ENCODE measurements at regions not wholly inside any gene's neighbourhood (a gene's known extent, or its start where the extent isn't known, plus 50 kb on each side); places are given as distances from the start of the nearest gene placed in this dataset.
A peak's percentile ranks its signal among the peaks of the same experiment; 100 is the strongest.
"Not testable (repeated sequence)": the region's sequence is repeated elsewhere in the genome, so short reads cannot be mapped to it uniquely, and the experiment has no call there.

DNA sequence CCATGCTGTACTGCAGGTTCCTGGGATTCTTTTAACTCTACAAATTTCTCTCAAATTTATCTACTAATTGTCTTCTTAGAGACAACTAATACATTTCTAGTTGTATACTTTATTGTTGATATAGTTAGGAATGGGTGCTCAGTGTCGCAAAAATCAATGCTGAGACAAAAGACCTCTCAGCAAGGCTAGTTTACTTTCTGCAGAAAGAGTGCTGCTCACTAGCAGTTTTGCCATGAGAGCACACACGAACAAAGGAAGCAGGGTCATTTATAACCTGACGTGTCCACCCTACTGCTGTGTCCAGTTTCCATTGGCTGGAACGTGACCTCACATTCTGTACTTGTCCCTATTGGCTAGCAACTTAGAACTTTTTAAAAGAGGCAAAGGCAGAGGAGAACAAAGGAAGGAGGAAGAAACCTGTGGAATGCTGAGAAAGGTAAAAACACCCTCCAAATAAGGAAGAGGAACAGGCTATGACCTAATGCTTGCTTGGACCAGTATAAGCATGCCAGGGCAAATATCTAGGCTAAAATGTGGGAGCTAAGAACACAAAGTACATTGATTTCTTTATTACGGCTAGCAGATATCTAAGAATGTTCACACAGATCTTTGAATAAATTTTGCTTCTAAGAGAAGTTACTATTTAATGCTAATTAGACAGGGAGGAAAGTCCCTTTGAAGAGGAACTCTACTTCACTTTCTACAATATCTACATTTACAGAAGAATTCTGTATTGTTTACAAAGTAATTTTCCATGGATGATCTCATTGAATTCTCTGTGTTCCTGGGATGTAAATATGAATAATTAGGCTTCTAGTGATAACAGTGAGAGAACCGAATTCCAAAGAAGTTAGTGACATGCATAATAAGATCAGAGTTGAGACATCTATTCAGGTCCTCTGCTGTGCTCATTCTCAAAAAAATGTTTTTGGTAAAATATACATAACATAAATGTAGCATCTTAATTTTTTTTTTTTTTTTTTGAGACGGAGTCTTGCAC is 86.0 kb upstream of the MAP10 start:
- H3K9me3 Mint-ChIP-seq (ENCODE audit: insufficient read depth), result no peaks in the 10 kb centered on the region
- CTCF ChIA-PET, result no interaction called here
- DNase-seq (no peak), ATAC-seq (no peak)
- H3K27ac Mint-ChIP-seq, result no peak overlapping the region
- H3K4me3 Mint-ChIP-seq, result no peak overlapping the region
- peaks cover 2% of the 10 kb centered on the region for H3K27me3 Mint-ChIP-seq (ENCODE audit: low read depth)
- H3K4me1 Mint-ChIP-seq (ENCODE audit: low read depth), result no peaks in the 10 kb centered on the region
- no peaks in the 10 kb centered on the region for H3K36me3 Mint-ChIP-seq (ENCODE audit: low read depth)
- POLR2A ChIA-PET, result no interaction called here

GRCh38 chr1:232722626-232723025 is 82.6 kb upstream of the MAP10 start:
- Mint-ChIP-seq H3K27me3 (ENCODE audit: low read depth) (peaks cover 2% of the 10 kb centered on the region), H3K36me3 (ENCODE audit: low read depth) (no peaks in the 10 kb centered on the region), H3K4me3 (no peak overlapping the region), H3K27ac (no peak overlapping the region), H3K9me3 (ENCODE audit: insufficient read depth) (no peaks in the 10 kb centered on the region), H3K4me1 (ENCODE audit: low read depth) (peaks cover 12% of the 10 kb centered on the region)
- no peak for ATAC-seq
- ChIA-PET CTCF (no interaction called here), POLR2A (no interaction called here)
- no peak for DNase-seq

DNA sequence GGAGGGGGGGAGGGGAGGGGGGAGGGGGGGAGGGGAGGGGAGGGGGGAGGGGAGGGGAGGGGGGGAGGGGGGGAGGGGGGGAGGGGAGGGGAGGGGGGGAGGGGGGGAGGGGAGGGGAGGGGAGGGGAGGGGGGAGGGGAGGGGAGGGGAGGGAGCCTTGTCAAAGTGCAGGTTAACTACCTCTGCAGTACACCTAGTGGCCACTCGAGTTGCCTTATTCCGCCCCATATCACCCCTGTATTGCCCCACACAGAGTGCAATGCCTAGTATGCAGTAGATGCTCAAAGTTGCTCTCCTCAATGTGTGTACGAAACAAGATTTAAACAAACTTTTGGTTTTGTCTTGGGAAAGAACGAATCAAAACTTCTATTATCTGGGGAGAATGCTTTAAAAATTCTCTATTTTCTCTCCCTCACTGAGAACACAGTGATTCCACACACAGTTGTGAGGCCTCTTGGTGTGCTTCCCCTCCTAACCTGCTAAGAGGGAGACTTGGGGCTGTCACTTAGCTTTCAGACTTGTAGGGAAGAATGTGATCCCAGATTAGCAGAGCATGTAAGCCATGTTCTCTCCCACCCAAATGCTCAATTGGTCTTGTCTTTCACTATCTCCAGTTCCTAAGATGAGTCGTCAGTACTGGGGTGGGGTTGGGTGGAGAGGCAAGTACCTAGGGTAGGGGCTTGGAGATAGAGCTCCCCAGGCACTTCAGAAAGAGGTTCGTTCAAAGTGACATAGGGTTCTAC is 79.7 kb upstream of the MAP10 start:
- ATAC-seq, result peak; percentile 75
- H3K27me3 Mint-ChIP-seq (ENCODE audit: low read depth), result peaks cover 4% of the 10 kb centered on the region
- POLR2A ChIA-PET, result no interaction called here
- H3K4me3 Mint-ChIP-seq, result no peak overlapping the region
- CTCF ChIA-PET, result no interaction called here
- DNase-seq, result no peak
- H3K36me3 Mint-ChIP-seq (ENCODE audit: low read depth), result no peaks in the 10 kb centered on the region
- no peak overlapping the region for H3K27ac Mint-ChIP-seq
- peaks cover 12% of the 10 kb centered on the region for H3K4me1 Mint-ChIP-seq (ENCODE audit: low read depth)
- no peaks in the 10 kb centered on the region for H3K9me3 Mint-ChIP-seq (ENCODE audit: insufficient read depth)

- DNase-seq (no peak), ATAC-seq (peak; percentile 20)
- Mint-ChIP-seq H3K4me3 (no peak overlapping the region), H3K4me1 (ENCODE audit: low read depth) (peaks cover 12% of the 10 kb centered on the region), H3K27me3 (ENCODE audit: low read depth) (peaks cover 4% of the 10 kb centered on the region), H3K27ac (no peak overlapping the region), H3K9me3 (ENCODE audit: insufficient read depth) (no peaks in the 10 kb centered on the region), H3K36me3 (ENCODE audit: low read depth) (no peaks in the 10 kb centered on the region)
- ChIA-PET CTCF (no interaction called here), POLR2A (no interaction called here)
Observed at GRCh38 chr1:232726048-232726779, 79.0 kb upstream of the MAP10 start.

GRCh38 chr1:232728507-232729263 is 76.5 kb upstream of the MAP10 start:
- DNase-seq (no peak), ATAC-seq (no peak)
- Mint-ChIP-seq H3K36me3 (ENCODE audit: low read depth) (no peaks in the 10 kb centered on the region), H3K27ac (no peak overlapping the region), H3K27me3 (ENCODE audit: low read depth) (peaks cover 6% of the 10 kb centered on the region), H3K9me3 (ENCODE audit: insufficient read depth) (no peaks in the 10 kb centered on the region), H3K4me3 (no peak overlapping the region), H3K4me1 (ENCODE audit: low read depth) (peaks cover 12% of the 10 kb centered on the region)
- ChIA-PET POLR2A (no interaction called here), CTCF (no interaction called here)

DNA sequence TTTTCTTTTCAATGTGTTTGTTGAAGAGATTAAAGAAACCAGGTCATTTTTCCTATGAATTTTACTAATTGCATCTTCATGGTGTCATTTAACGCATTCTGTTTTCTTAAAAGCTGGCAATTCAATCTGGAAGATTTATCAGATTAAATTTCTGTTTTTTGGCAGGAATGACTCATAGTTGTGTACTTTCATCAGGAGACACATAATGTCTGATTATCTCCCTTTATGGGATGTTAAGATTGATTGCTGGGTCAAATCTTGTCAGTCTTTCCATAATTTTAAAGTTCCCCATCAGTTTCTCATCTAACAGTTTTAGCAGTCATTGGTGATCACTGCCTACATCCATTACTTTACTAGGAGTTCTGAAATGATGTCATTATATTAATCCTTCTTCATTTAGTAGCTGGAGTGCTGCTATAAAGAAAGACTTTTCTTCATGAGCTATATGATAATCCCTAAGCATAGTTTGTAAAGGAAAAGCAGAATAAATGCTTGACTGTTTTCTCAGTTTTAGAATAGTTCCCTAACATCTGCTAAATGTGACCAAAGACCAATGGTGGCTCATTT is 72.8 kb upstream of the MAP10 start:
- Mint-ChIP-seq H3K27me3 (ENCODE audit: low read depth) (peaks cover 8% of the 10 kb centered on the region), H3K9me3 (ENCODE audit: insufficient read depth) (no peaks in the 10 kb centered on the region), H3K4me3 (no peak overlapping the region), H3K27ac (no peak overlapping the region), H3K4me1 (ENCODE audit: low read depth) (peaks cover 5% of the 10 kb centered on the region), H3K36me3 (ENCODE audit: low read depth) (no peaks in the 10 kb centered on the region)
- DNase-seq, result no peak
- ATAC-seq, result no peak
- ChIA-PET CTCF (interaction anchor here (1.3 kb wide), 1 partner anchor 9 kb away, joined by 3 read pairs; no protein-coding TSS in a partner anchor), POLR2A (no interaction called here)

DNA sequence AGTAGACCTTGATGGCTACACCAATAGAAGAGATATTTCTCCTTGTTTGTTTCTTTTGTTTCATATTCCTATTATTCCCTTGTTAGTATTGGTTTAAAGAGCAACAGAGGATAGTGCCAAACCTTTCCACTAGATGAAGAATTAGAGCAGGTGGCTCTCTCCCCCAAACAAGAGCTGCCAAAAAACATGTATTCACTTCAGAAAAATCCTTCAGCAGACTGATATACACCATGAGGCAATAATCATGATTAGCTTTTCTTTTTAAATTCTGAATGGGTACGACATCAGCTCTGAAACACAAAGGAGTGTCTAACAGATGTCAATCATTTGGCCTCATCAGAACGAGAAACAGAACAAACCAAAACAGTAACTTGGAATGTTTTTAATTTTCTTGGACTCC is 67.3 kb upstream of the MAP10 start:
- Mint-ChIP-seq H3K4me1 (ENCODE audit: low read depth) (peaks cover 5% of the 10 kb centered on the region), H3K27ac (no peak overlapping the region), H3K9me3 (ENCODE audit: insufficient read depth) (no peaks in the 10 kb centered on the region), H3K36me3 (ENCODE audit: low read depth) (no peaks in the 10 kb centered on the region), H3K4me3 (no peak overlapping the region), H3K27me3 (ENCODE audit: low read depth) (peaks cover 2% of the 10 kb centered on the region)
- ChIA-PET POLR2A (interaction anchor here (0.6 kb wide), 1 partner anchor 67 kb away, joined by 3 read pairs; the partner anchor contains the start of gene MAP10), CTCF (interaction anchor here (1.1 kb wide), 1 partner anchor 76 kb away, joined by 3 read pairs; no protein-coding TSS in a partner anchor)
- ATAC-seq, result no peak
- DNase-seq, result no peak

DNA sequence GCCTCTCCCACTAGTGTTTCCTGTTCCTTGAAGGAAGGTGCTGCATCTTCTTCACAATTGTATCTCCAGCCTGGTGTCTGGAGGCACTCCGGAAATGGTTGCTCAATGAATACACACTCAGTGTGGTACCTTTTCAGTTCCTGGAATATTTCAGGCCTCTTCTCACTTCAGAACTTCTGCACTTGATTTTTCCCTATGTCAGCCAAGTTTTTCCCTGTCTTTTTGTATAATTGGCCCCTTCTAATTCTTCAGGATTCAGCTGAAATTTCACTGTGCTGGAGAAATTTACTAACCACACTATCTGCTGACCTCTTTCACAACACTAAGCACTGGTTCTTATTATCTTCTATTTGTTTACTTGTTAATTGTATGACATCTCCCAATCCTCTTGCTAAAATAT is 61.2 kb upstream of the MAP10 start:
- H3K4me1 Mint-ChIP-seq (ENCODE audit: low read depth), result no peaks in the 10 kb centered on the region
- no peak overlapping the region for H3K4me3 Mint-ChIP-seq
- ChIA-PET POLR2A (no interaction called here), CTCF (no interaction called here)
- no peaks in the 10 kb centered on the region for H3K36me3 Mint-ChIP-seq (ENCODE audit: low read depth)
- ATAC-seq, result no peak
- no peak for DNase-seq
- H3K9me3 Mint-ChIP-seq (ENCODE audit: insufficient read depth), result peaks cover 3% of the 10 kb centered on the region
- H3K27me3 Mint-ChIP-seq (ENCODE audit: low read depth), result no peaks in the 10 kb centered on the region
- H3K27ac Mint-ChIP-seq, result no peak overlapping the region

GRCh38 chr1:232744847-232745246 is 60.4 kb upstream of the MAP10 start:
- POLR2A ChIA-PET, result no interaction called here
- Mint-ChIP-seq H3K27me3 (ENCODE audit: low read depth) (no peaks in the 10 kb centered on the region), H3K9me3 (ENCODE audit: insufficient read depth) (peaks cover 8% of the 10 kb centered on the region), H3K4me3 (no peak overlapping the region), H3K4me1 (ENCODE audit: low read depth) (no peaks in the 10 kb centered on the region), H3K27ac (no peak overlapping the region), H3K36me3 (ENCODE audit: low read depth) (no peaks in the 10 kb centered on the region)
- no peak for ATAC-seq
- no peak for DNase-seq
- CTCF ChIA-PET, result no interaction called here

DNA sequence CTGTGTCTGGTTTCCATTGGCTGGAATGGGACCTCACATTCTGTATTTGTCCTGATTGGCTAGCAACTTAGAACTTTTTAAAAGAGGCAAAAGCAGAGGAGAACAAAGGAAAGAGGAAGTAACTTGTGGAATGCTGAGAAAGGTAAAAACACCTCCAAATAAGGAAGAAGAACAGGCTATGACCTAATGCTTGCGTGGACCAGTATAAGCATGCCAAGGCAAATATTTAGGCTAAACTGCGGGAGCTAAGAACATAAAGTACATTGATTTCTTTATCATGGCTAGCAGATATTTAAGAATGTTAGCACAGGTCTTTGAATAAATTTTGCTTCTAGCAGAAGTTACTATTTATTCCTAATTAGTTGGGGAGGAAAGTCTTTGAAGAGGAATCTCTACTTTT is 59.5 kb upstream of the MAP10 start:
- H3K27me3 Mint-ChIP-seq (ENCODE audit: low read depth); H3K4me3 Mint-ChIP-seq; H3K9me3 Mint-ChIP-seq (ENCODE audit: insufficient read depth); DNase-seq; CTCF ChIA-PET; H3K36me3 Mint-ChIP-seq (ENCODE audit: low read depth); H3K4me1 Mint-ChIP-seq (ENCODE audit: low read depth); POLR2A ChIA-PET; ATAC-seq; H3K27ac Mint-ChIP-seq: not testable (repeated sequence)

DNA sequence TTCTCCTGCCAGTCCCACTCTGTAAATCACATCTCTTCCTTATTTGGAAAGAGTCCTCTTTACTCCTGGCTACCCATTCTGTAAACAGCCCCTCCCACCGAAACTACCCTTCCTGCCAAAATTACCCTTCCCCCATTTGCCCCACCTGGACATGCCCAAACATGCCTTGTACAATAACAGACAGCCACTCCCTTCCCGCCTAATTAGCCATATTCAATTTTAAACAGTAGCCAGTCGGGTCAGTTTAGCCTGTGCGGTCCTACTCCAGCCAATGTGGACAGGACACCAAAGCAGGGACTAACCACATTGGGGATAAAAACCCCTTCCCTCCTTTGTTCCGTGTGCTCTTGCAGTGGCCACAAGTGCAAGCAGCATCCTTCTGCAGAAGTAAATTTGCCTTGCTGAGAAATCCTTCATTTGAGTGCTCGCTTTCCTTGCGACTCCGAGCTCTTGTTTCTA is 56.3 kb upstream of the MAP10 start:
- Mint-ChIP-seq H3K9me3 (ENCODE audit: insufficient read depth) (peaks cover 8% of the 10 kb centered on the region), H3K4me1 (ENCODE audit: low read depth) (peaks cover 13% of the 10 kb centered on the region), H3K27ac (no peak overlapping the region), H3K27me3 (ENCODE audit: low read depth) (no peaks in the 10 kb centered on the region), H3K4me3 (no peak overlapping the region), H3K36me3 (ENCODE audit: low read depth) (no peaks in the 10 kb centered on the region)
- no peak for DNase-seq
- POLR2A ChIA-PET, result no interaction called here
- ATAC-seq, result no peak
- CTCF ChIA-PET, result no interaction called here
